H9 (cell line): ENCODE measurements at regions not wholly inside any gene's neighbourhood (a gene's known extent, or its start where the extent isn't known, plus 50 kb on each side); places are given as distances from the start of the nearest gene placed in this dataset.

ENCODE experiments used
- DNase-seq: peaks from one replicate; pipeline ENCODE4 v3.0.0-alpha.2; 2017
- H2AFZ ChIP-seq: one replicate; pipeline ENCODE4 v1.6.1; 2013; ENCODE audit warnings: mild to moderate bottlenecking, low read length, control low read depth, moderate library complexity
- H2AK5ac ChIP-seq: 2 replicates; pipeline ENCODE4 v1.6.1; 2013; ENCODE audit warnings: low read length, control low read depth, mixed read lengths; ENCODE audit not compliant: insufficient read length
- H2BK120ac ChIP-seq: one replicate; pipeline ENCODE4 v1.6.1; 2013; ENCODE audit warnings: low read depth, mild to moderate bottlenecking, low read length, control low read depth, inconsistent platforms; ENCODE audit not compliant: poor library complexity, severe bottlenecking
- H2BK12ac ChIP-seq: 2 replicates; pipeline ENCODE4 v1.6.1; 2013; ENCODE audit warnings: low read length, control low read depth, mixed read lengths, low read depth; ENCODE audit not compliant: insufficient read length
- H2BK15ac ChIP-seq: 2 replicates; pipeline ENCODE4 v1.6.1; 2013; ENCODE audit warnings: low read depth, low read length, control low read depth
- H2BK20ac ChIP-seq: one replicate; pipeline ENCODE4 v1.6.1; 2013; ENCODE audit warnings: low read depth, mild to moderate bottlenecking, low read length, control low read depth, inconsistent platforms; ENCODE audit not compliant: poor library complexity, severe bottlenecking
- H2BK5ac ChIP-seq: 2 replicates; pipeline ENCODE4 v1.6.1; 2013; ENCODE audit warnings: low read length, control low read depth, mixed read lengths; ENCODE audit not compliant: insufficient read length
- H3K14ac ChIP-seq: 2 replicates; pipeline ENCODE4 v1.6.1; 2013; ENCODE audit warnings: low read length, control low read depth; ENCODE audit not compliant: insufficient read depth
- H3K18ac ChIP-seq: 2 replicates; pipeline ENCODE4 v1.6.1; 2013; ENCODE audit warnings: low read depth, mild to moderate bottlenecking, mixed read lengths, low read length, control low read depth; ENCODE audit not compliant: insufficient read length
- H3K23ac ChIP-seq: 2 replicates; pipeline ENCODE4 v1.6.1; 2013; ENCODE audit warnings: low read length, control low read depth, mixed read lengths, low read depth; ENCODE audit not compliant: insufficient read length
- H3K23me2 ChIP-seq: 2 replicates; pipeline ENCODE4 v1.6.1; 2013; ENCODE audit warnings: low read depth, mild to moderate bottlenecking, mixed read lengths, low read length, control low read depth; ENCODE audit not compliant: insufficient read length, poor library complexity, severe bottlenecking
- H3K27ac ChIP-seq: 2 replicates; pipeline ENCODE4 v1.5.1; 2013; ENCODE audit warnings: low read length, control low read depth, mixed read lengths, low read depth; ENCODE audit not compliant: insufficient read length
- H3K27me3 ChIP-seq: 2 replicates; pipeline ENCODE4 v1.6.1; 2013; ENCODE audit warnings: low read length, control low read depth, inconsistent platforms; ENCODE audit not compliant: insufficient read depth
- H3K4ac ChIP-seq: 2 replicates; pipeline ENCODE4 v1.6.1; 2013; ENCODE audit warnings: low read depth, mild to moderate bottlenecking, control low read depth, inconsistent platforms, low read length, moderate library complexity
- H3K4me1 ChIP-seq: 2 replicates; pipeline ENCODE4 v1.6.1; 2013; ENCODE audit warnings: low read length, control low read depth, inconsistent platforms; ENCODE audit not compliant: insufficient read depth
- H3K4me2 ChIP-seq: 2 replicates; pipeline ENCODE4 v1.6.1; 2013; ENCODE audit warnings: low read length, control low read depth, mixed read lengths; ENCODE audit not compliant: insufficient read length, insufficient read depth
- H3K56ac ChIP-seq: 2 replicates; pipeline ENCODE4 v1.6.1; 2013; ENCODE audit warnings: low read depth, mild to moderate bottlenecking, mixed read lengths, low read length, control low read depth; ENCODE audit not compliant: insufficient read length
- H3K79me1 ChIP-seq: 2 replicates; pipeline ENCODE4 v1.6.1; 2013; ENCODE audit warnings: low read depth, mild to moderate bottlenecking, moderate library complexity, low read length, control low read depth, inconsistent platforms; ENCODE audit not compliant: insufficient read depth, poor library complexity, severe bottlenecking
- H3K79me2 ChIP-seq: 2 replicates; pipeline ENCODE4 v1.6.1; 2013; ENCODE audit warnings: low read length, control low read depth, inconsistent platforms; ENCODE audit not compliant: insufficient read depth
- H3K9ac ChIP-seq: 2 replicates; pipeline ENCODE4 v1.6.1; 2013; ENCODE audit warnings: low read length, control low read depth, mixed read lengths; ENCODE audit not compliant: insufficient read length; ENCODE audit errors: extremely low read depth
- H3K9me3 ChIP-seq: one replicate; pipeline ENCODE4 v1.6.1; 2013; ENCODE audit warnings: low read depth, low read length, inconsistent platforms; ENCODE audit not compliant: control insufficient read depth
- H3T11ph ChIP-seq: one replicate; pipeline ENCODE4 v1.6.1; 2013; ENCODE audit warnings: mild to moderate bottlenecking, low read length, control low read depth, inconsistent platforms
- H4K20me1 ChIP-seq: one replicate; pipeline ENCODE4 v1.6.1; 2013; ENCODE audit not compliant: control insufficient read depth, insufficient read length, insufficient read depth
- H4K5ac ChIP-seq: 2 replicates; pipeline ENCODE4 v1.6.1; 2013; ENCODE audit warnings: low read depth, mild to moderate bottlenecking, mixed read lengths, low read length, control low read depth; ENCODE audit not compliant: insufficient read length
- H4K8ac ChIP-seq: replicated peaks from 2 replicates; pipeline ENCODE4 v1.6.1; 2013; ENCODE audit warnings: low read length, control low read depth, mixed read lengths, low read depth; ENCODE audit not compliant: insufficient read length
- H4K91ac ChIP-seq: 2 replicates; pipeline ENCODE4 v1.6.1; 2013; ENCODE audit warnings: low read depth, mild to moderate bottlenecking, moderate library complexity, mixed read lengths, low read length, control low read depth; ENCODE audit not compliant: insufficient read length
- H3K27ac Mint-ChIP-seq, 3 experiments: 2 replicates in 2 of 3; 3 replicates in 1 of 3; pipeline ENCODE4 v1.8.0; 2020 to 2021; ENCODE audit warnings: mixed read lengths in 3 of 3, mild to moderate bottlenecking in 1 of 3, moderate library complexity in 1 of 3
- H3K27me3 Mint-ChIP-seq: 2 replicates; pipeline ENCODE4 v1.8.0; 2021; ENCODE audit warnings: low read depth, mild to moderate bottlenecking, moderate library complexity, mixed read lengths
- H3K36me3 Mint-ChIP-seq, 3 experiments: 2 replicates in 2 of 3; 3 replicates in 1 of 3; pipeline ENCODE4 v1.8.0; 2020 to 2021; ENCODE audit warnings: low read depth in 3 of 3, mixed read lengths in 3 of 3; ENCODE audit not compliant: insufficient read depth in 1 of 3
- H3K4me1 Mint-ChIP-seq, 2 experiments: 2 replicates each; pipeline ENCODE4 v1.8.0; 2020; ENCODE audit warnings: mixed read lengths in 2 of 2
- H3K4me3 Mint-ChIP-seq, 2 experiments: 2 replicates in 1 of 2; 3 replicates in 1 of 2; pipeline ENCODE4 v1.8.0; 2020 to 2021; ENCODE audit warnings: mild to moderate bottlenecking in 2 of 2, mixed read lengths in 2 of 2, moderate library complexity in 1 of 2
- H3K9me3 Mint-ChIP-seq, 2 experiments: 2 replicates in 1 of 2; 3 replicates in 1 of 2; pipeline ENCODE4 v1.8.0; 2020; ENCODE audit warnings: mild to moderate bottlenecking in 2 of 2, mixed read lengths in 2 of 2, moderate library complexity in 1 of 2
- CTCF ChIP-seq: fragments of 200-600 bp; sonication (generic); conservative IDR thresholded peaks from 3 replicates; pipeline ENCODE4 v1.8.0; 2021; ENCODE audit warnings: antibody characterized with exemption, mild to moderate bottlenecking
- WGBS: extraction: QIAGEN DNeasy Blood & Tissue Kit; methylation state at CpG from one replicate; pipeline ENCODE4 v1.1.7; 2013; ENCODE audit warnings: missing lambda C conversion rate, low lambda C conversion rate, mixed read lengths; ENCODE audit not compliant: insufficient read length; ENCODE audit errors: extremely low coverage; 5-methylcytosine and 5-hydroxymethylcytosine counted together

DNA sequence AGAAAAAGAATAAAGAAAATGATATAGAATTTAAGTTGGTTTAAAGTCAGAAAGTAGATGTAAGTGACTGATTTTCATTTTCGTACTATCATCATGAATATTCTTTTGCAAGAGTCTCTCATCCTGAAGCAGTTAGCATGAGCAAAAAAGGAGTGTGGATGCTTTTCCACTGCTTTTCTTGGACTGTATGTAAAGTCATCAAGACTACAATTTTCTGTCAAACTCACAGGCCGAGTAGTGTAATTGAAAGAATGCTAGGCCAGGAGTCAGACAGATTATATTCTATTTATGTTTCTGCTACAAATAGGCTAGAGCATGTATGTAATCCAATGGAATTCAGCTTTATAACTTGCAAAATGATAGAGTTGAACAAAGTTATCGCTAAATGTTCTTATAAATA is 197.1 kb upstream of the SPOCK3 start:
- Histone ChIP-seq H3K23me2 (no peaks in the 10 kb centered on the region), H3K18ac (no peak overlapping the region), H3K27me3 (no peaks in the 10 kb centered on the region), H2BK5ac (no peak overlapping the region), H2AK5ac (no peak overlapping the region), H3K14ac (no peak overlapping the region), H3T11ph (no peak overlapping the region), H4K20me1 (no peaks in the 10 kb centered on the region), H3K23ac (no peak overlapping the region), H4K8ac (no peak overlapping the region), H3K27ac (no peak overlapping the region), H2BK15ac (no peak overlapping the region), H2AFZ (no peak overlapping the region), H4K91ac (no peak overlapping the region), H3K79me2 (no peaks in the 10 kb centered on the region), H3K56ac (no peak overlapping the region), H4K5ac (no peak overlapping the region), H3K4me2 (no peak overlapping the region), H3K4me1 (no peaks in the 10 kb centered on the region), H2BK12ac (no peak overlapping the region), H2BK120ac (no peak overlapping the region), H3K9ac (no peak overlapping the region), H3K4ac (no peak overlapping the region), H3K79me1 (no peaks in the 10 kb centered on the region), H2BK20ac (no peak overlapping the region), H3K9me3 (no peaks in the 10 kb centered on the region)
- 0 out of 4 replicates have a peak, but pooled peaks cover 0 to 2% of the 10 kb centered on the region in 2 experiments for H3K4me1 Mint-ChIP-seq
- no CpG with 5 or more reads among the region's 3 CpGs for WGBS
- no peak overlapping the region for H3K4me3 Mint-ChIP-seq
- H3K27me3 Mint-ChIP-seq = no peaks in the 10 kb centered on the region
- no peak for TF ChIP-seq CTCF
- no peak for DNase-seq
- peaks cover 0 to 4% (median 2%) of the 10 kb centered on the region in 3 experiments; a peak in 3 of 7 replicates for H3K36me3 Mint-ChIP-seq
- no peaks in the 10 kb centered on the region; a peak in 1 of 5 replicates for H3K9me3 Mint-ChIP-seq
- H3K27ac Mint-ChIP-seq = no peak overlapping the region
